GM23338 (cell line): ENCODE measurements at regions not wholly inside any gene's neighbourhood (a gene's known extent, or its start where the extent isn't known, plus 50 kb on each side); places are given as distances from the start of the nearest gene placed in this dataset.

Experiments used
- EZH2phosphoT487 ChIP-seq: fragments of 200-600 bp; sonication (generic); IDR thresholded peaks from one replicate; pipeline ENCODE4 v1.8.1; 2018; ENCODE audit warnings: antibody characterized with exemption; ENCODE audit not compliant: unreplicated experiment
- POLR2AphosphoS5 ChIP-seq: IDR thresholded peaks from 2 replicates; pipeline ENCODE4 v1.6.1; 2016; ENCODE audit warnings: antibody characterized with exemption, low read depth
- TF ChIP-seq, protein P1 (sequence below): IDR thresholded peaks from one replicate; pipeline ENCODE4 v1.6.1; 2018; ENCODE audit warnings: antibody characterized with exemption; ENCODE audit not compliant: unreplicated experiment
- TF ChIP-seq, protein P2 (sequence below), 2 experiments: fragments of 200-600 bp in 1 of 2; sonication (generic) in 1 of 2; conservative IDR thresholded peaks; 2 replicates each; pipeline versions ENCODE4 v1.5.1 to v1.6.1; 2016 to 2017; ENCODE audit warnings: antibody characterized with exemption in 2 of 2, low read depth in 2 of 2, mild to moderate bottlenecking in 2 of 2, moderate library complexity in 1 of 2

DNA sequence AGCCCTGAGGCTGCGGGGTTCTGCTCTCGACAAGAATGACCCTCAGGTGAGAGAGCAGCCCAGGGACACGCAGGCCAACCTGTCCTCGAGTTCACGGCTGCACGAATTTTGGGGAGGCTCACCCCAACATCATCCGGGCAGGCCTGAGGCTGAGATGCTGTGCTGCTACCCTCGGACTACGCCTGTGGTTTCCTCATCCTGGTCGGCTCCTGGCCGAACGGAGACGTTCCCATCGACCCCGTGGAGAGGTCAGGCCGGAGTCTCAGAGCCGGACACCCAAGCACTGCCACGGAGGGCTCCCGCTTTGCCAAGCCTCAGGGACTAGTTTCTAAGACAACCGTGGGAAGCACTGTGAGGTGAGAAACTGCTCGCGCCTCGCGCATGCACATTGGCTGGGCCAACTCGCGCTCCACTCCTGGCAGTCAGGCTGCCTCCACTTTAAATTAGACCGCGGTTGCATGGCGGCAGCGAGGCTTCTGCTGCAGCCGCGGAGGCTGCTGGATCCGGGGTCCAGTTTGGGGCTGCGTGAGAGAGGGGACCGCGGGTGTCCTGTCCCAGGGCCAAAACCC lies 203.4 kb downstream of the ZNF716 start:
- TF ChIP-seq EZH2phosphoT487, result no peak
- TF ChIP-seq, protein P1, sequence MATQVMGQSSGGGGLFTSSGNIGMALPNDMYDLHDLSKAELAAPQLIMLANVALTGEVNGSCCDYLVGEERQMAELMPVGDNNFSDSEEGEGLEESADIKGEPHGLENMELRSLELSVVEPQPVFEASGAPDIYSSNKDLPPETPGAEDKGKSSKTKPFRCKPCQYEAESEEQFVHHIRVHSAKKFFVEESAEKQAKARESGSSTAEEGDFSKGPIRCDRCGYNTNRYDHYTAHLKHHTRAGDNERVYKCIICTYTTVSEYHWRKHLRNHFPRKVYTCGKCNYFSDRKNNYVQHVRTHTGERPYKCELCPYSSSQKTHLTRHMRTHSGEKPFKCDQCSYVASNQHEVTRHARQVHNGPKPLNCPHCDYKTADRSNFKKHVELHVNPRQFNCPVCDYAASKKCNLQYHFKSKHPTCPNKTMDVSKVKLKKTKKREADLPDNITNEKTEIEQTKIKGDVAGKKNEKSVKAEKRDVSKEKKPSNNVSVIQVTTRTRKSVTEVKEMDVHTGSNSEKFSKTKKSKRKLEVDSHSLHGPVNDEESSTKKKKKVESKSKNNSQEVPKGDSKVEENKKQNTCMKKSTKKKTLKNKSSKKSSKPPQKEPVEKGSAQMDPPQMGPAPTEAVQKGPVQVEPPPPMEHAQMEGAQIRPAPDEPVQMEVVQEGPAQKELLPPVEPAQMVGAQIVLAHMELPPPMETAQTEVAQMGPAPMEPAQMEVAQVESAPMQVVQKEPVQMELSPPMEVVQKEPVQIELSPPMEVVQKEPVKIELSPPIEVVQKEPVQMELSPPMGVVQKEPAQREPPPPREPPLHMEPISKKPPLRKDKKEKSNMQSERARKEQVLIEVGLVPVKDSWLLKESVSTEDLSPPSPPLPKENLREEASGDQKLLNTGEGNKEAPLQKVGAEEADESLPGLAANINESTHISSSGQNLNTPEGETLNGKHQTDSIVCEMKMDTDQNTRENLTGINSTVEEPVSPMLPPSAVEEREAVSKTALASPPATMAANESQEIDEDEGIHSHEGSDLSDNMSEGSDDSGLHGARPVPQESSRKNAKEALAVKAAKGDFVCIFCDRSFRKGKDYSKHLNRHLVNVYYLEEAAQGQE, result no peak
- TF ChIP-seq, protein P2, sequence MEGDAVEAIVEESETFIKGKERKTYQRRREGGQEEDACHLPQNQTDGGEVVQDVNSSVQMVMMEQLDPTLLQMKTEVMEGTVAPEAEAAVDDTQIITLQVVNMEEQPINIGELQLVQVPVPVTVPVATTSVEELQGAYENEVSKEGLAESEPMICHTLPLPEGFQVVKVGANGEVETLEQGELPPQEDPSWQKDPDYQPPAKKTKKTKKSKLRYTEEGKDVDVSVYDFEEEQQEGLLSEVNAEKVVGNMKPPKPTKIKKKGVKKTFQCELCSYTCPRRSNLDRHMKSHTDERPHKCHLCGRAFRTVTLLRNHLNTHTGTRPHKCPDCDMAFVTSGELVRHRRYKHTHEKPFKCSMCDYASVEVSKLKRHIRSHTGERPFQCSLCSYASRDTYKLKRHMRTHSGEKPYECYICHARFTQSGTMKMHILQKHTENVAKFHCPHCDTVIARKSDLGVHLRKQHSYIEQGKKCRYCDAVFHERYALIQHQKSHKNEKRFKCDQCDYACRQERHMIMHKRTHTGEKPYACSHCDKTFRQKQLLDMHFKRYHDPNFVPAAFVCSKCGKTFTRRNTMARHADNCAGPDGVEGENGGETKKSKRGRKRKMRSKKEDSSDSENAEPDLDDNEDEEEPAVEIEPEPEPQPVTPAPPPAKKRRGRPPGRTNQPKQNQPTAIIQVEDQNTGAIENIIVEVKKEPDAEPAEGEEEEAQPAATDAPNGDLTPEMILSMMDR (conservative IDR thresholded peaks at IDR 0.05; ENCODE audit: low read depth in 2 of 2), result no peak
- TF ChIP-seq POLR2AphosphoS5, result no peak
